NCI-H1105 (cell line): ENCODE measurements at regions not wholly inside any gene's neighbourhood (a gene's known extent, or its start where the extent isn't known, plus 50 kb on each side); places are given as distances from the start of the nearest gene placed in this dataset.

Source experiments
- DNase-seq: peaks from one replicate; lab custom pipeline; 2025; lab: John Stamatoyannopoulos, UW

GRCh38 chr1:55617288-55617982, 402.3 kb upstream of the USP24 start:
- DNase-seq: no peak

DNA sequence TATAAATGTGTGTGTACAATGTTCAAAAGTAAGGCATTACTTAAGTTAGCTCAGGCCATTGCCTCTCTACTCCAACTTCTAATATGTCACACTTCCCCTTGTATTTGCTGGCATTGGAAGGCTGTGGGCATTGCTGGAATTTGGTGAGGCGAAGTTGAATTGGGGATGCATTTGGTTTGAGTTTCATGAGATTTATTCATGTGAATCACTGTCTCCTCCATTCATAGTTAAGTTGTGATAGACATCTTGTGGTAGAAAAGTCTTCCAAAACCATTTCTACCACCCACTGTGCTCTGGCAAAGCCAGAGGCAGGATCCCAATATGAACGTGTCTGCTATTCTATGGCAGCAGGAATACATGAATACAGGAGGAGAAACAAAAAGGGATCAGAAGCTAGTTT, 397.8 kb upstream of the USP24 start:
- no peak for DNase-seq

- DNase-seq: no peak
These were observed 396.0 kb upstream of the USP24 start for GRCh38 chr1:55611123-55611522.

GRCh38 chr1:55610203-55610602, 395.0 kb upstream of the USP24 start:
- no peak for DNase-seq

GRCh38 chr1:55609630-55610029, 394.5 kb upstream of the USP24 start:
- no peak for DNase-seq

GRCh38 chr1:55605155-55605554, 390.0 kb upstream of the USP24 start:
- no peak for DNase-seq

GRCh38 chr1:55604749-55605148, 389.6 kb upstream of the USP24 start:
- DNase-seq: no peak

GRCh38 chr1:55604179-55604578, 389.0 kb upstream of the USP24 start:
- DNase-seq: no peak

- no peak for DNase-seq
These were observed 385.1 kb upstream of the USP24 start for GRCh38 chr1:55600242-55600641.

GRCh38 chr1:55597910-55598309, 382.7 kb upstream of the USP24 start:
- DNase-seq: no peak

GRCh38 chr1:55594701-55595100, 379.5 kb upstream of the USP24 start:
- no peak for DNase-seq

- no peak for DNase-seq
These were observed 378.1 kb upstream of the USP24 start for GRCh38 chr1:55593298-55593697.

GRCh38 chr1:55592122-55592521, 377.0 kb upstream of the USP24 start:
- DNase-seq: no peak

- DNase-seq: no peak
These were observed 374.6 kb upstream of the USP24 start for GRCh38 chr1:55589671-55590297.

DNA sequence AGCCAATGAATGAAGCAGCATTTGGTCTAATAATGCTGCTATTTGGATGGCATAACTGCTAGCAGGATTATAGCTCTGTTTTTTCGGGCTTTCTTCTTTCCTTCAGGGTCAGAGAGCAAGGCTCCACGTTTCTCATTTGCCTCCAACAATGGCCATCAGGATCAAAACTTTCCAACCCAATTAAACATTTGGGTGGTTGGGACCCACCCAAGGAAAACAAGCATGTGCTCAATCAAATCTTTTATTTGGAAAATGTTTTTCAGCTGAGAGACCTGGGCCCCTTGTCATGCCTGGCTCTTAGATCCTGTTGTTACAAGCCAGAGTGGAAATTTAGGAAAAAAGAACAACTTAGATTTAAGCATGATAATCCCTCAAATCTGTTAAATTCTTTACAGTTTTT, 373.1 kb upstream of the USP24 start:
- DNase-seq: no peak

GRCh38 chr1:55586771-55587170, 371.6 kb upstream of the USP24 start:
- no peak for DNase-seq

GRCh38 chr1:55585402-55585792, 370.2 kb upstream of the USP24 start:
- no peak for DNase-seq

- DNase-seq: peak; percentile 89
These were observed 369.6 kb upstream of the USP24 start for GRCh38 chr1:55584526-55585401.

- no peak for DNase-seq
These were observed 366.9 kb upstream of the USP24 start for GRCh38 chr1:55582084-55582483.

DNA sequence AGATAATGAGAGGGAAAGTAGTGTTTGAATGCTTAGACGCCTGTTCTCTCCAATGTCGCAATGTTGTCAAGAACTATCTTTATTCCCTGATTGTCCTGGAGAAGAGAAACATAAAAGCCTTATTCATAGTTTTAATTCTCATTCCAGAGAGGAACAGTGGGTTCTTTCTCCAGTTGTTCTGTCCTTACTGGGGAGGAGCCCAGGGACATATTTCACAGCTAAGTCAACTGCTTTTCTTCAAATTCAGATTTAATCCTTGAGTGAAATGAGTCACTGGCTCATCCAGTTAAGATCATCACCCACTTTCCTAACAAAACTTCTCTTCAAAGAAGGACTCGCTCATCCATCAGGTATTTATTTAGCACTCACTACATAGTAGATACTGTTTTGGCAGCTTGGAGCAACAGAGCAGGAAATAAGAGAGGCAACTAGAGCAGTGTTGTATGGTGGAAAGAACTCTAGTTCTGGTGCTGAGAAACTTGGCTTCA, 365.7 kb upstream of the USP24 start:
- DNase-seq: no peak

DNA sequence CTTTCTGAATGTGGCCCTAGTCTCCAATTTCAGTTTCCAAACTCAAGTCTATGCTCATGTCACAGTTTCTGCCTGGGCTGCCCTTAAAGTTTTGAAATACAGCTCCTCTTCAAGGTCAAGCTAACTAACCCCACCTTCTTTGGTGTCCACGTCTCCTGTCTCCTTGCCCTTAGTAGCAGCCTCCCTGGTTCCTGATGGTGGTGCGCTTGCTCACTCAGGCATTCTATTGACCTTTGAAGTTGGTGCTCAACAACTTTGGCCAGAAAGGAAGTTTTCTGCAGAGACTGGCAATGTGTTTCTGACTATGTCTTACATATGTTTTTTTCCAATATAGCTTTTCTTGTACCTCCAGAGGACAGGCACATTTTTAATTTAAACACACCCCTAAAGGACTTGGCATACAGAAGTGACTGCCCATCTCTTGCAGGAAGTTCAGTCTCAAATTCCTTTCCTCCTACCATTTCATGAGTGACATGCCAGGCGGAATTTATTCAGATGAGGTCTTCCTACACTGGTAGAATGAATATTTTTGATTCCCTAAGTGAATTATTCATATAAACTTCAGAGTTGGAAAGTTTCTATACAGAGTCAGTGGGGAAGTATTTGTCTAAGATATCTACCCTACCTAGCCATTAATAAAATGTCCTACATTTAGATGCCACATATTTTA, 364.3 kb upstream of the USP24 start:
- DNase-seq: no peak

GRCh38 chr1:55578646-55579045, 363.5 kb upstream of the USP24 start:
- DNase-seq: no peak
